ENCODE measurements at regions not wholly inside any gene's neighbourhood (a gene's known extent, or its start where the extent isn't known, plus 50 kb on each side); places are given as distances from the start of the nearest gene placed in this dataset.

GRCh38 chr13:111872475-111873150, 194.3 kb upstream of the SOX1 start:
- no peak for TF ChIP-seq CTCF (conservative IDR thresholded peaks at IDR 0.05)
- TF ChIP-seq ZFX (IDR thresholded peaks at IDR 0.05) = no peak
- no peak overlapping the region for H3K27ac ChIP-seq

GRCh38 chr13:111873676-111874178, 193.2 kb upstream of the SOX1 start:
- TF ChIP-seq CTCF (conservative IDR thresholded peaks at IDR 0.05) (no peak), ZFX (IDR thresholded peaks at IDR 0.05) (no peak)
- H3K27ac ChIP-seq = no peak overlapping the region

GRCh38 chr13:111874981-111875380, 192.0 kb upstream of the SOX1 start:
- TF ChIP-seq ZFX (IDR thresholded peaks at IDR 0.05) (no peak), CTCF (conservative IDR thresholded peaks at IDR 0.05) (no peak)
- H3K27ac ChIP-seq = no peak overlapping the region

- TF ChIP-seq CTCF (conservative IDR thresholded peaks at IDR 0.05) (no peak), ZFX (IDR thresholded peaks at IDR 0.05) (no peak)
- H3K27ac ChIP-seq = no peak overlapping the region
These were observed 191.0 kb upstream of the SOX1 start for GRCh38 chr13:111875915-111876314.

GRCh38 chr13:111876506-111876905, 190.4 kb upstream of the SOX1 start:
- TF ChIP-seq CTCF (conservative IDR thresholded peaks at IDR 0.05) = no peak
- no peak for TF ChIP-seq ZFX (IDR thresholded peaks at IDR 0.05)
- H3K27ac ChIP-seq = no peak overlapping the region

GRCh38 chr13:111877906-111878305, 189.0 kb upstream of the SOX1 start:
- TF ChIP-seq CTCF (conservative IDR thresholded peaks at IDR 0.05) (no peak), ZFX (IDR thresholded peaks at IDR 0.05) (no peak)
- H3K27ac ChIP-seq = no peak overlapping the region

- H3K27ac ChIP-seq = no peak overlapping the region
- TF ChIP-seq CTCF (conservative IDR thresholded peaks at IDR 0.05) (no peak), ZFX (IDR thresholded peaks at IDR 0.05) (no peak)
These were observed 187.2 kb upstream of the SOX1 start for GRCh38 chr13:111879719-111880118.

Measured in C4-2B (cell line).